T-helper 17 cell (primary cell): ENCODE measurements at regions not wholly inside any gene's neighbourhood (a gene's known extent, or its start where the extent isn't known, plus 50 kb on each side); places are given as distances from the start of the nearest gene placed in this dataset.

Experiments
- ATAC-seq: fragments of 150-1000 bp; cut with Tn5 transposase; 2 replicates; pipeline ENCODE4 v1.10.0; 2021; ENCODE audit warnings: mild to moderate bottlenecking, moderate library complexity
- DNase-seq, 3 donors: peaks; one replicate each; pipeline versions ENCODE4 v3.0.0 to v3.0.0-alpha.2; 2020 to 2021
- H3K9me3 ChIP-seq: one replicate; pipeline ENCODE4 v1.7.0; 2013; ENCODE audit warnings: low read length, mild to moderate bottlenecking; ENCODE audit not compliant: control insufficient read depth, poor library complexity, severe bottlenecking
- H3K27ac Mint-ChIP-seq: one replicate; pipeline ENCODE4 v1.8.0; 2022; ENCODE audit warnings: mild to moderate bottlenecking, moderate library complexity, mixed read lengths
- H3K27me3 Mint-ChIP-seq: one replicate; pipeline ENCODE4 v1.8.0; 2022; ENCODE audit warnings: mixed read lengths
- H3K36me3 Mint-ChIP-seq: one replicate; pipeline ENCODE4 v1.8.0; 2022; ENCODE audit warnings: low read depth, mixed read lengths
- H3K4me1 Mint-ChIP-seq: one replicate; pipeline ENCODE4 v1.8.0; 2022; ENCODE audit warnings: mild to moderate bottlenecking, mixed read lengths
- H3K4me3 Mint-ChIP-seq: one replicate; pipeline ENCODE4 v1.8.0; 2022; ENCODE audit warnings: mild to moderate bottlenecking, moderate library complexity, mixed read lengths

- no peak for ATAC-seq
- no peak for DNase-seq
- no peaks in the 10 kb centered on the region for H3K9me3 ChIP-seq
- H3K4me3 Mint-ChIP-seq: no peak overlapping the region
- no peaks in the 10 kb centered on the region for H3K27me3 Mint-ChIP-seq
- H3K4me1 Mint-ChIP-seq: no peaks in the 10 kb centered on the region
- no peaks in the 10 kb centered on the region for H3K36me3 Mint-ChIP-seq
- no peak overlapping the region for H3K27ac Mint-ChIP-seq
Measured at GRCh38 chr4:17063888-17064287, 165.4 kb upstream of the LDB2 start.

GRCh38 chr4:17060230-17060629 is 161.8 kb upstream of the LDB2 start:
- H3K9me3 ChIP-seq: no peaks in the 10 kb centered on the region
- ATAC-seq: no peak
- H3K27me3 Mint-ChIP-seq: no peaks in the 10 kb centered on the region
- DNase-seq: no peak
- H3K4me3 Mint-ChIP-seq: no peak overlapping the region
- no peaks in the 10 kb centered on the region for H3K4me1 Mint-ChIP-seq
- H3K27ac Mint-ChIP-seq: no peak overlapping the region
- no peaks in the 10 kb centered on the region for H3K36me3 Mint-ChIP-seq

GRCh38 chr4:17058916-17059741 is 160.7 kb upstream of the LDB2 start:
- Mint-ChIP-seq H3K4me1 (no peaks in the 10 kb centered on the region), H3K27ac (no peak overlapping the region), H3K36me3 (no peaks in the 10 kb centered on the region), H3K27me3 (no peaks in the 10 kb centered on the region), H3K4me3 (no peak overlapping the region)
- no peaks in the 10 kb centered on the region for H3K9me3 ChIP-seq
- DNase-seq (no peak), ATAC-seq (no peak)

- Mint-ChIP-seq H3K36me3 (no peaks in the 10 kb centered on the region), H3K27ac (no peak overlapping the region), H3K4me1 (no peaks in the 10 kb centered on the region), H3K4me3 (no peak overlapping the region), H3K27me3 (no peaks in the 10 kb centered on the region)
- ATAC-seq: no peak
- no peak for DNase-seq
- no peaks in the 10 kb centered on the region for H3K9me3 ChIP-seq
Measured at GRCh38 chr4:17058536-17058915, 160.1 kb upstream of the LDB2 start.

GRCh38 chr4:17057035-17057434 is 158.6 kb upstream of the LDB2 start:
- Mint-ChIP-seq H3K36me3 (no peaks in the 10 kb centered on the region), H3K4me3 (no peak overlapping the region), H3K27me3 (no peaks in the 10 kb centered on the region), H3K27ac (no peak overlapping the region), H3K4me1 (no peaks in the 10 kb centered on the region)
- H3K9me3 ChIP-seq: no peaks in the 10 kb centered on the region
- ATAC-seq (no peak), DNase-seq (no peak)

GRCh38 chr4:17055788-17056187 is 157.3 kb upstream of the LDB2 start:
- H3K36me3 Mint-ChIP-seq: no peaks in the 10 kb centered on the region
- no peak for ATAC-seq
- H3K27ac Mint-ChIP-seq: no peak overlapping the region
- no peaks in the 10 kb centered on the region for H3K4me1 Mint-ChIP-seq
- no peak for DNase-seq
- no peaks in the 10 kb centered on the region for H3K27me3 Mint-ChIP-seq
- H3K4me3 Mint-ChIP-seq: no peak overlapping the region
- H3K9me3 ChIP-seq: no peaks in the 10 kb centered on the region

- Mint-ChIP-seq H3K36me3 (no peaks in the 10 kb centered on the region), H3K27ac (no peak overlapping the region), H3K27me3 (no peaks in the 10 kb centered on the region), H3K4me3 (no peak overlapping the region), H3K4me1 (no peaks in the 10 kb centered on the region)
- DNase-seq (no peak), ATAC-seq (no peak)
- H3K9me3 ChIP-seq: no peaks in the 10 kb centered on the region
Measured at GRCh38 chr4:17045866-17046265, 147.4 kb upstream of the LDB2 start.

- no peak overlapping the region for H3K4me3 Mint-ChIP-seq
- no peaks in the 10 kb centered on the region for H3K36me3 Mint-ChIP-seq
- H3K9me3 ChIP-seq: no peaks in the 10 kb centered on the region
- ATAC-seq (no peak), DNase-seq (no peak)
- H3K27me3 Mint-ChIP-seq: no peaks in the 10 kb centered on the region
- H3K4me1 Mint-ChIP-seq: no peaks in the 10 kb centered on the region
- H3K27ac Mint-ChIP-seq: no peak overlapping the region
Measured at GRCh38 chr4:17038510-17039176, 140.2 kb upstream of the LDB2 start.

GRCh38 chr4:17033768-17034181 is 135.3 kb upstream of the LDB2 start:
- Mint-ChIP-seq H3K36me3 (no peaks in the 10 kb centered on the region), H3K27ac (no peak overlapping the region), H3K4me1 (no peaks in the 10 kb centered on the region), H3K4me3 (no peak overlapping the region), H3K27me3 (no peaks in the 10 kb centered on the region)
- ATAC-seq (no peak), DNase-seq (no peak)
- no peaks in the 10 kb centered on the region for H3K9me3 ChIP-seq

GRCh38 chr4:17033025-17033767 is 134.8 kb upstream of the LDB2 start:
- Mint-ChIP-seq H3K4me1 (no peaks in the 10 kb centered on the region), H3K36me3 (no peaks in the 10 kb centered on the region), H3K4me3 (no peak overlapping the region), H3K27ac (no peak overlapping the region), H3K27me3 (no peaks in the 10 kb centered on the region)
- no peak for DNase-seq
- no peaks in the 10 kb centered on the region for H3K9me3 ChIP-seq
- ATAC-seq: no peak

- no peak overlapping the region for H3K4me3 Mint-ChIP-seq
- no peaks in the 10 kb centered on the region for H3K9me3 ChIP-seq
- H3K4me1 Mint-ChIP-seq: no peaks in the 10 kb centered on the region
- no peak overlapping the region for H3K27ac Mint-ChIP-seq
- ATAC-seq (no peak), DNase-seq (no peak)
- H3K36me3 Mint-ChIP-seq: no peaks in the 10 kb centered on the region
- no peaks in the 10 kb centered on the region for H3K27me3 Mint-ChIP-seq
Measured at GRCh38 chr4:17030543-17030942, 132.1 kb upstream of the LDB2 start.

GRCh38 chr4:17029964-17030363 is 131.5 kb upstream of the LDB2 start:
- H3K4me3 Mint-ChIP-seq: no peak overlapping the region
- H3K9me3 ChIP-seq: no peaks in the 10 kb centered on the region
- no peaks in the 10 kb centered on the region for H3K4me1 Mint-ChIP-seq
- ATAC-seq (no peak), DNase-seq (no peak)
- H3K27ac Mint-ChIP-seq: no peak overlapping the region
- H3K27me3 Mint-ChIP-seq: no peaks in the 10 kb centered on the region
- H3K36me3 Mint-ChIP-seq: no peaks in the 10 kb centered on the region

GRCh38 chr4:17029432-17029831 is 131.0 kb upstream of the LDB2 start:
- ATAC-seq (no peak), DNase-seq (no peak)
- H3K9me3 ChIP-seq: no peaks in the 10 kb centered on the region
- H3K27me3 Mint-ChIP-seq: peaks cover 4% of the 10 kb centered on the region
- H3K36me3 Mint-ChIP-seq: no peaks in the 10 kb centered on the region
- no peak overlapping the region for H3K4me3 Mint-ChIP-seq
- no peaks in the 10 kb centered on the region for H3K4me1 Mint-ChIP-seq
- H3K27ac Mint-ChIP-seq: no peak overlapping the region
